Left ventricle myocardium inferior (tissue), 1 donor: ENCODE measurements at regions not wholly inside any gene's neighbourhood (a gene's known extent, or its start where the extent isn't known, plus 50 kb on each side); places are given as distances from the start of the nearest gene placed in this dataset.

Experiments
- DNase-seq: peaks from one replicate; pipeline ENCODE4 v3.0.0-alpha.2; 2020
- H3K27ac ChIP-seq: fragments of 200-600 bp; replicated peaks from 2 replicates; pipeline ENCODE4 v1.8.0; 2021
- H3K27me3 ChIP-seq: fragments of 200-600 bp; 2 replicates; pipeline ENCODE4 v1.8.0; 2021; ENCODE audit warnings: low read depth
- H3K36me3 ChIP-seq: fragments of 200-600 bp; 2 replicates; pipeline ENCODE4 v1.8.0; 2021
- H3K4me1 ChIP-seq: fragments of 200-600 bp; 2 replicates; pipeline ENCODE4 v1.8.0; 2021
- H3K4me3 ChIP-seq: fragments of 200-600 bp; 2 replicates; pipeline ENCODE4 v1.8.0; 2021; ENCODE audit warnings: mild to moderate bottlenecking, moderate library complexity
- H3K9me3 ChIP-seq: fragments of 200-600 bp; replicated peaks from 2 replicates; pipeline ENCODE4 v1.8.0; 2021
- CTCF ChIP-seq: fragments of 200-600 bp; IDR thresholded peaks from 2 replicates; pipeline ENCODE4 v1.8.0; 2021; ENCODE audit warnings: antibody characterized with exemption, mild to moderate bottlenecking, borderline replicate concordance
- intact Hi-C: fragments of 100-400 bp; cut with micrococcal nuclease; formaldehyde crosslinking; loops from one replicate; pipeline ENCODE4 v1.11.0; 2022
- donor health status: DM: no; HTN: yes; CAD: no; lungs with severe emphysema.

GRCh38 chr7:13641714-13642113 is 347.8 kb downstream of the ETV1 start:
- DNase-seq = no peak
- Histone ChIP-seq H3K4me1 (peaks cover 6% of the 10 kb centered on the region), H3K4me3 (no peak overlapping the region), H3K27ac (no peak overlapping the region), H3K27me3 (no peaks in the 10 kb centered on the region), H3K36me3 (no peaks in the 10 kb centered on the region), H3K9me3 (no peaks in the 10 kb centered on the region)
- intact Hi-C loops = no loop called here
- TF ChIP-seq CTCF = no peak

DNA sequence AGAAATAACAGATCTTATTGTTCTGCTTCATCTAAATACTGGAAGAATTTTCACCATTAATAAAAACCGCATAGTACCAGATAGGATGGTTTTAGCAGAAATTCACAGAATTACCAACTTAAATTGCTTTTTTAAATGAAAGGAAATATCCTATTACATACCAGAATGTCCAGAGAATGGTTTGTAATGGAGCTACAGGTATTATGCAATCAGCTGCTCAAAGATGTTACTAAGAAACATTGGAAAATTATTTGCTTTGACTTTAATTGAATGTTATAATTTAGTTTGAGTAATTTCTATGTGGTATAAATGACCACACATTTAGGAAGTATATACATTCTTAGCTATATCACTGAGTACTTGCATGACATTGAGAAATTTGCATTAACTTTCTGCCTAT is 338.3 kb downstream of the ETV1 start:
- H3K27me3 ChIP-seq = no peaks in the 10 kb centered on the region

DNA sequence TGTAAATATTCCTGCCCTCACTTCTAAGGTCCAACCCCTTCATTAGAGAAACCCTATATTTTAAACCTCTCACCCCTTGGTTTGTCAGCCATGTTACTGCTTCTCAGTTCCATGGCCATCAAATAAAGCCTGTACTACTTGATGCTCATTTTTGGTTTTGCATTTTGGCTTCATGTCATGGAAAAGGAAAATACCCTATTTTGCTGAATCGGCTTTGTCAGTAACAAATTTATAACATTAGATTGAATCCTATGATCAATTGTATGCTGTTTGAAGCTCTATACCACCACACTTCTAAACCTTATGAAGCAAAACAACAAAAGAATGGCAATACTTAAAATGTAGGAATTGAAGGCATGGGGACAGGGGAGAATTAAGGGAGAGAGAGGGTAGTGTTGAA is 333.1 kb downstream of the ETV1 start:
- intact Hi-C loops = no loop called here
- Histone ChIP-seq H3K4me1 (no peaks in the 10 kb centered on the region), H3K36me3 (no peaks in the 10 kb centered on the region), H3K27ac (no peak overlapping the region), H3K9me3 (peaks cover 18% of the 10 kb centered on the region), H3K4me3 (no peak overlapping the region), H3K27me3 (no peaks in the 10 kb centered on the region)
- DNase-seq = no peak
- TF ChIP-seq CTCF = no peak

More for the DNA sequence above, 338.3 kb downstream of the ETV1 start:
- Histone ChIP-seq H3K4me1 (no peaks in the 10 kb centered on the region), H3K9me3 (no peaks in the 10 kb centered on the region), H3K36me3 (no peaks in the 10 kb centered on the region), H3K4me3 (no peak overlapping the region), H3K27ac (no peak overlapping the region)
- intact Hi-C loops = no loop called here
- no peak for DNase-seq
- TF ChIP-seq CTCF = no peak

- intact Hi-C loops = no loop called here
- Histone ChIP-seq H3K4me3 (no peak overlapping the region), H3K27ac (no peak overlapping the region), H3K4me1 (no peaks in the 10 kb centered on the region), H3K9me3 (peaks cover 45% of the 10 kb centered on the region), H3K36me3 (no peaks in the 10 kb centered on the region), H3K27me3 (no peaks in the 10 kb centered on the region)
- TF ChIP-seq CTCF = no peak
- DNase-seq = no peak
Measured at GRCh38 chr7:13673290-13673689, 316.2 kb downstream of the ETV1 start.

GRCh38 chr7:13682626-13683025 is 306.8 kb downstream of the ETV1 start:
- no peaks in the 10 kb centered on the region for H3K27me3 ChIP-seq
- no peak for DNase-seq
- H3K36me3 ChIP-seq = no peaks in the 10 kb centered on the region
- TF ChIP-seq CTCF = no peak
- H3K9me3 ChIP-seq = no peaks in the 10 kb centered on the region
- no peak overlapping the region for H3K4me3 ChIP-seq
- no peaks in the 10 kb centered on the region for H3K4me1 ChIP-seq
- intact Hi-C loops = no loop called here
- H3K27ac ChIP-seq = no peak overlapping the region

DNA sequence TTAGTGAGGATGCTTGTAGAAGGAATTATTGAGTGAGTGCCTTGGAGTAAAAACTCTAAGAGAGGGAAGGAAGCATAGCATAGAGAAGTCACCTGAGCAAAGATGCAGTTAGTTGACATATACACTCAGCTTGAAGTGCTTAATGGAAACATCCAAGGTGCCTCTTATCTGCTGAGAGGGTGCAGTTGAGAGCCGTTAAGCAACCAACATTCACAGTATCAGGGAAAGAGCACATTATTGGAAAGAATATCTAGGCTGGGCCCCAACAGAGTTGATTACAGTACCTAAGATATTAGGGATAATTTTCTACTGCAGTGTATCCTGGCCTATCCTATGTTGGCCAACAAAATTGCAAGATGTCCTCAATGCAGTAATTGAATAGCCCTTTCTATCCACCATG is 302.0 kb downstream of the ETV1 start:
- no peak for TF ChIP-seq CTCF
- intact Hi-C loops = no loop called here

More for the DNA sequence above, 302.0 kb downstream of the ETV1 start:
- Histone ChIP-seq H3K9me3 (no peaks in the 10 kb centered on the region), H3K27me3 (no peaks in the 10 kb centered on the region), H3K4me3 (no peak overlapping the region), H3K4me1 (no peaks in the 10 kb centered on the region), H3K27ac (no peak overlapping the region), H3K36me3 (no peaks in the 10 kb centered on the region)
- DNase-seq = no peak
